MV-4-11 (cell line): ENCODE measurements at regions not wholly inside any gene's neighbourhood (a gene's known extent, or its start where the extent isn't known, plus 50 kb on each side); places are given as distances from the start of the nearest gene placed in this dataset.
A peak's percentile ranks its signal among the peaks of the same experiment; 100 is the strongest.
"Not testable (repeated sequence)": the region's sequence is repeated elsewhere in the genome, so short reads cannot be mapped to it uniquely, and the experiment has no call there.

Source experiments
- DNase-seq: peaks from one replicate; lab custom pipeline; 2025; lab: John Stamatoyannopoulos, UW

GRCh38 chr9:17846948-17847655 lies 268.2 kb downstream of the SH3GL2 start:
- DNase-seq: no peak

- no peak for DNase-seq
These were observed 269.0 kb downstream of the SH3GL2 start for GRCh38 chr9:17847908-17848307.

- DNase-seq: no peak
These were observed 273.2 kb downstream of the SH3GL2 start for GRCh38 chr9:17852108-17852507.

GRCh38 chr9:17854487-17854886 lies 275.6 kb downstream of the SH3GL2 start:
- DNase-seq: no peak

GRCh38 chr9:17856995-17857394 lies 278.1 kb downstream of the SH3GL2 start:
- no peak for DNase-seq

- no peak for DNase-seq
These were observed 280.4 kb downstream of the SH3GL2 start for GRCh38 chr9:17859228-17859627.

GRCh38 chr9:17859987-17860386 lies 281.1 kb downstream of the SH3GL2 start:
- DNase-seq: no peak

GRCh38 chr9:17862101-17862500 lies 283.2 kb downstream of the SH3GL2 start:
- no peak for DNase-seq

GRCh38 chr9:17862629-17863028 lies 283.8 kb downstream of the SH3GL2 start:
- no peak for DNase-seq

- DNase-seq: no peak
These were observed 284.5 kb downstream of the SH3GL2 start for GRCh38 chr9:17863213-17863883.

- DNase-seq: no peak
These were observed 285.1 kb downstream of the SH3GL2 start for GRCh38 chr9:17863924-17864323.

- DNase-seq: no peak
These were observed 286.1 kb downstream of the SH3GL2 start for GRCh38 chr9:17864951-17865350.

- no peak for DNase-seq
These were observed 287.0 kb downstream of the SH3GL2 start for GRCh38 chr9:17865881-17866280.

GRCh38 chr9:17870722-17871121 lies 291.9 kb downstream of the SH3GL2 start:
- no peak for DNase-seq

- no peak for DNase-seq
These were observed 292.5 kb downstream of the SH3GL2 start for GRCh38 chr9:17871213-17871890.

GRCh38 chr9:17875886-17876285 lies 297.0 kb downstream of the SH3GL2 start:
- no peak for DNase-seq

- no peak for DNase-seq
These were observed 297.8 kb downstream of the SH3GL2 start for GRCh38 chr9:17876687-17877086.

GRCh38 chr9:17878810-17879370 lies 300.0 kb downstream of the SH3GL2 start:
- peak; percentile 77 for DNase-seq

GRCh38 chr9:17881371-17881770 lies 302.5 kb downstream of the SH3GL2 start:
- no peak for DNase-seq

GRCh38 chr9:17882688-17883594 lies 304.1 kb downstream of the SH3GL2 start:
- DNase-seq: no peak

- no peak for DNase-seq
These were observed 309.2 kb downstream of the SH3GL2 start for GRCh38 chr9:17888066-17888465.

GRCh38 chr9:17888964-17889363 lies 310.1 kb downstream of the SH3GL2 start:
- DNase-seq: not testable (repeated sequence)
